Gastroesophageal sphincter (tissue), 3 donors: ENCODE measurements at regions not wholly inside any gene's neighbourhood (a gene's known extent, or its start where the extent isn't known, plus 50 kb on each side); places are given as distances from the start of the nearest gene placed in this dataset.

Experiments
- EP300 ChIP-seq: sonication (generic); formaldehyde crosslinking; IDR thresholded peaks from one replicate; pipeline ENCODE4 v1.6.1; 2017; ENCODE audit warnings: antibody characterized with exemption, mild to moderate bottlenecking
- POLR2A ChIP-seq, 2 donors: fragments of 450-650 bp; IDR thresholded peaks; one replicate each; pipeline ENCODE4 v1.6.1; 2017; ENCODE audit warnings: antibody characterized with exemption in 2 of 2, mild to moderate bottlenecking in 2 of 2, moderate library complexity in 1 of 2
- POLR2AphosphoS5 ChIP-seq: sonication (generic); formaldehyde crosslinking; IDR thresholded peaks from one replicate; pipeline ENCODE4 v1.6.1; 2017; ENCODE audit warnings: antibody characterized with exemption
- TF ChIP-seq, protein P1 (sequence below), 4 experiments: fragments of 200-600 bp in 2 of 4; fragments of 450-650 bp in 2 of 4; sonication (generic) in 1 of 4; IDR thresholded peaks; one replicate each; pipeline ENCODE4 v1.5.1; 2017 to 2019; ENCODE audit warnings: antibody characterized with exemption in 4 of 4, mild to moderate bottlenecking in 2 of 4, moderate library complexity in 2 of 4

- TF ChIP-seq POLR2AphosphoS5 (no peak), EP300 (no peak), POLR2A (IDR thresholded peaks at IDR 0.05) (no peak)
- TF ChIP-seq, protein P1, sequence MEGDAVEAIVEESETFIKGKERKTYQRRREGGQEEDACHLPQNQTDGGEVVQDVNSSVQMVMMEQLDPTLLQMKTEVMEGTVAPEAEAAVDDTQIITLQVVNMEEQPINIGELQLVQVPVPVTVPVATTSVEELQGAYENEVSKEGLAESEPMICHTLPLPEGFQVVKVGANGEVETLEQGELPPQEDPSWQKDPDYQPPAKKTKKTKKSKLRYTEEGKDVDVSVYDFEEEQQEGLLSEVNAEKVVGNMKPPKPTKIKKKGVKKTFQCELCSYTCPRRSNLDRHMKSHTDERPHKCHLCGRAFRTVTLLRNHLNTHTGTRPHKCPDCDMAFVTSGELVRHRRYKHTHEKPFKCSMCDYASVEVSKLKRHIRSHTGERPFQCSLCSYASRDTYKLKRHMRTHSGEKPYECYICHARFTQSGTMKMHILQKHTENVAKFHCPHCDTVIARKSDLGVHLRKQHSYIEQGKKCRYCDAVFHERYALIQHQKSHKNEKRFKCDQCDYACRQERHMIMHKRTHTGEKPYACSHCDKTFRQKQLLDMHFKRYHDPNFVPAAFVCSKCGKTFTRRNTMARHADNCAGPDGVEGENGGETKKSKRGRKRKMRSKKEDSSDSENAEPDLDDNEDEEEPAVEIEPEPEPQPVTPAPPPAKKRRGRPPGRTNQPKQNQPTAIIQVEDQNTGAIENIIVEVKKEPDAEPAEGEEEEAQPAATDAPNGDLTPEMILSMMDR (IDR thresholded peaks at IDR 0.05): no peak
These were observed 713.8 kb downstream of the RAB28 start for GRCh38 chr4:12770351-12770750.
